Right renal cortex interstitium (tissue), 3 donors: ENCODE measurements at regions not wholly inside any gene's neighbourhood (a gene's known extent, or its start where the extent isn't known, plus 50 kb on each side); places are given as distances from the start of the nearest gene placed in this dataset.

Experiments
- DNase-seq, 3 donors: peaks; one replicate each; pipeline ENCODE4 v3.0.0-alpha.2; 2013; ENCODE audit warnings: low read depth in 3 of 3, low spot score in 2 of 3

GRCh38 chr5:52388349-52388748 is 399.4 kb upstream of the ITGA1 start:
- DNase-seq: no peak

DNA sequence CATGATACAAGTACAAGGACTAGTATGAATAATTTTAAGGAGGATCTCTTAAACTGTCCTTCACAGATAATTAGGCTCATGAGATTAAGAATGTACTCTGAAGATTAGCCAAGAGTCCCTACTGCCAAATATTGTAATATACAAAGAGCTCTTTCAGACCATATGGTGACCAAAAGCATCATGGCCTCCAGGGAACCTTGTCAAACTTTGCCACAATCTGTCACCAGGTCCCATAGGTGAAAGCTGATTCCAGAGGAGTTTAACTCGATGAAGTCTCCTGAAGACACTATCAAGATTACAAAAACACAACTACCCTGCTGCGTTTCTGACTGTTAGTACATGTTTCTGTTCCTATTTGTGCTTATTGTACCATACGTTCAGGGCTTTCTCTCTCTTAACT is 395.4 kb upstream of the ITGA1 start:
- DNase-seq: no peak

GRCh38 chr5:52409835-52410234 is 377.9 kb upstream of the ITGA1 start:
- DNase-seq: no peak

DNA sequence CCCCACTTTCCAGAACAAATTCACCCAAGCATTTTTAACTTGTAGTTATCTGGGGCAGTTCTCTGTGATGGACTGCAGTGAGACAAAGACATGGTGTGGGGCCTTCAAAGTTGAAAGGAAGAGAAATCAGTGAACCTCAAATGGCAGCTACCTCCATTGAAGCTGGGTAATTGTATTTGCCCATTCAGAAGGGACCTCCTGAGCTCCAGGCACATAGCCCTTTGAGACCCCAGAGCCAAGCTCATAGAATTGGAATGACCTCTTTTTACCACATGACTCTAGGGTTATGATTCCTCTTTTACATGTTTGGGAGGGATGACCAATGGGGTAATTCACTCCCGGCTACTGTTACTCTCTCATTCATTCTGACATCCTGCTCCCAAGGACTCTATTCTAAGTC is 368.4 kb upstream of the ITGA1 start:
- DNase-seq: no peak

- no peak for DNase-seq
Measured at GRCh38 chr5:52427615-52428014, 360.1 kb upstream of the ITGA1 start.

GRCh38 chr5:52428977-52429489 is 358.7 kb upstream of the ITGA1 start:
- no peak for DNase-seq

DNA sequence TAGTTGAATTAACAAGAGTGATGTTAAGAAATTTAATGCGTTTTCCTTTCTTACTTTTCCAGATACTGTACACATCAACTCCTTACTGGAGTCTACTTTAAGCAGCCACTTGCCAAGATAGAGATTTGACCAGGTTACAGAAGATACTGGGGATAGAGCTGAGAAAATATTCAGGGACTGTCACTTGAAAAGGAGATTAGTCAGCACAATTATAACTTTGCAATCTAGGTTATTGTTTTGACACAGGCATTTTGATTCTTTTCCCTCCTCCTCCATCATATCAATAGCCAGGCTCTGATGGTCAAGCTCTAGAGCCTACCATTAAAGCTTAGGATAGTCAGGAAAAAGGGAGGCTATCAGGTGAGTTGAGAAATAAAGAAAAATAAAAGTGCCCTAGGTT is 345.9 kb upstream of the ITGA1 start:
- no peak for DNase-seq

DNA sequence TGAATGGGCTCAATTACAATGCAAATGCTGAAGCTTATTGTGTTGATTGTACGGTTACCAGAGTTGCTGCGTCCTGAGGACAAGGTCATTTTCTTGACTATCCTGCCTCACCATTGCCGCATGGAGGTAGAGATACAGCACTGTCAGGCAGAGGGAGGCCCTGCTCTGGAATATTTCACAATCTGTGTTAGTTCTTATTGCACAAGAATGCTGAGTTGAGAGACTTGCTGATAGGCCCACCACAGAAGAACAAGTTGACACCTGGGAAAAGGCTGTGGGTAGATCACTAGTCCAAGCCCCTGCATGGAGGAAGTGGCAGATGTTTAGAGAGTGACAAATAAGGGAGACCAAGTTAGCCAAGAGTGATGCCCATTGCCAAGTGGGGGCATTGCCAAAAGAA is 344.5 kb upstream of the ITGA1 start:
- DNase-seq: no peak

GRCh38 chr5:52448111-52448510 is 339.6 kb upstream of the ITGA1 start:
- DNase-seq: no peak

- no peak for DNase-seq
Measured at GRCh38 chr5:52449516-52449915, 338.2 kb upstream of the ITGA1 start.

GRCh38 chr5:52452098-52452497 is 335.6 kb upstream of the ITGA1 start:
- DNase-seq: no peak

DNA sequence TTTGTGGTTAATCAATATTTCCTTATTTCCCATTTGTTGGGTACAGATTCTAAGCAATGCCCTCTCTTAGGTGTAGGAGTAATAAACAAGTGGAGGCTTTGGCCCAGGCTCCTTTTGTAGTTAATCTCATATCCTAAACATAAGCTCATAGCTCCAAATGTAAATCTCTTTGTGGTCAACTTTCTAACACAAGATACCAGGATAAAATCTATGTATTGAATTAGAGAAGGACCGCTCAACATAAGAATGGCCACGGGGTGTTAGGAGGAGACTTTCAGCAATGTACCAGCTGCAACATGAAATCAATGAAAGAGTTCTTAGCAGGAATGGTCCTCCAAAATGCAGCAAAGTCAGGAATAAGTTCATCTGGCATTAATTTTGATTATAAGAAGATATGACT is 334.5 kb upstream of the ITGA1 start:
- no peak for DNase-seq

DNA sequence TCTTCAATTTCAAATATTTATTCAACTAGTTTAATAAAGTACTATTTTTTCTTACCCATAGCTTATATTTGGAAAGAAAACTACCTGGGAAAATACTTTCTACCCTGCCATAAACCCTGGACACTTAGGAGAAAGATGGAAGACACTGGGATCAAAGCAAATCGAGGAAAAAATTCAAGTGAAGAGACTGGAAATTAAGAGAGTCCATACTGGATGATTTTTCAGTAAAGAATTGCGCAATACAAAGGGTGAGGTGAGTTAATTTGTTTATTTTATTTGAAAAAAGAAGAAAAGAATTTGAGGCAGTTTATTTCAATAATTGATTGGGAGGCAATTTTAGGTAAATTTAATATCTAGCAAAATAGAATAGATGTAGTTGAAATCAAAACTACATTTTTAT is 331.8 kb upstream of the ITGA1 start:
- DNase-seq: no peak

GRCh38 chr5:52457810-52458209 is 329.9 kb upstream of the ITGA1 start:
- DNase-seq: no peak

- no peak for DNase-seq
Measured at GRCh38 chr5:52466113-52466512, 321.6 kb upstream of the ITGA1 start.

DNA sequence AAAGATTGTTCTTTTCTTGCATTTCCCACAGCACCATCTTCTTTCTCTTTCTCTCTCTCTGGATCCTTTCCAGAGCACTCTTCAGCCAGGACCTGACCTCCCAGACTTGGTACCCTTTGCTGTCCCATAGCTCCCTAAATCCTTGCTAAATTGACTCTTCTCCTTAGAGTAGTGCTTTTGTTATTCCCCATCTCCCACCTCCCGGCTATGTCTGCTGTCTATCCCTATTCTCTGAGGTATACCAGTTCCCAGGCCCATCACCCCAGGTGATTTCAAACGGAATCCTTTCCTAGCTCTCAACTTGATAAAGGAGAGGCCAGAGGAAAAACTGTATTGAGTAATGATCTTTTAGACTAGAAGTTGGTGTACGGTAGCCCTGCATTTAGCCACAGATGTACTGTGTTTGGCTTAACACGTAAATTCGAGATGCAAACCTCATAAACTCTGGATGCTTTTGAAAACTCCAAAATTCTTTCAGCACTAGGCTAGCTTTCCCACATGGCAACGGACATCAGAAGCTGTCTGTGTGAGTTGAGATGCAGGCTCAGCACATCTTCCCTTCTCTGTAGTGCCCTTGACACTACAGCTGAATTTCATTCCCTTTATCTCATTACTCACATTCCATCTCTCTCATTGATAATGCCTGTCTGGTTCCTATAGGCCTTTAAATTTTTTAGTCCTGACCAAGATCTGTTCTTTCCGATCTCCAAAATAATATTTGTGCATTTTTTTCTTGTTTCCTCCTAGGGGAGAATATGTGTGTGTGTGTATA is 320.8 kb upstream of the ITGA1 start:
- no peak for DNase-seq

- DNase-seq: no peak
Measured at GRCh38 chr5:52468976-52469375, 318.7 kb upstream of the ITGA1 start.

DNA sequence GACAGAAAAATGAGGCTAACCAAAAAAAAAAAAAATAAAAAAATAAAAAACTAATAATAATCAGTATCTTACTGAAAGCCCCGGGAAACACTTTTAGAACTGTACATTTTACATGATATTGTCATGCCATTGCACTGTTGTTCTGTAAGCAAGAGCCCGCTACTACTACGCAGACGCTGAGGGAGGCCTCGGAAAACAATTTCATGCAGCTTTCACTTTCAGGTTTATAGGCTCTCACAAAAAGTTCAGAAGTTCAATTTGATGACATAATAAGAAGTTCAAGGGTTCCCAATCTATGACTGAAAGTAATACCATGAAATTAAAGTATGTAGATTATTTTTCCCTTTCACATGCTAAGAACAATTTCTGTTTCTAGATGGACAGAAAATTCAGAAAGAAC is 318.3 kb upstream of the ITGA1 start:
- DNase-seq: no peak

DNA sequence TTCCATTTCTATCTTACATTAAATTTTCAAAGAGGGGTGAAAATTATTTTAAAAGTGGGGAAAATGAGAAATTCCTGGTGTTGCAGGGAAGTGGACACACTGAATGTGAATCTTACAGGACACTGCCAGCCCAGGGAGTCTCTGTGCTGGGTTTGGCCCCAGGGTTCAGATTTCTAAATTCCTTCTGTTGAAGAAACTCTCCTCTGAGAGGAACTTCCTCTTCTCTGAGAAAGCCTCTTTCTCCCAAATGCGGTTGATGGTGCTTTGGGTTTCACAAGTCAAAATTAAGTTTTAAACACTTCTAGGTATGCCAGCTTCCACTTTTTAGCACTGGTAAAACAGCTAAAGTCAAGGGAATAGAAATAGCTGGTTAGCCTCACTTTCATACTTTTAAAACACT is 317.9 kb upstream of the ITGA1 start:
- DNase-seq: no peak

DNA sequence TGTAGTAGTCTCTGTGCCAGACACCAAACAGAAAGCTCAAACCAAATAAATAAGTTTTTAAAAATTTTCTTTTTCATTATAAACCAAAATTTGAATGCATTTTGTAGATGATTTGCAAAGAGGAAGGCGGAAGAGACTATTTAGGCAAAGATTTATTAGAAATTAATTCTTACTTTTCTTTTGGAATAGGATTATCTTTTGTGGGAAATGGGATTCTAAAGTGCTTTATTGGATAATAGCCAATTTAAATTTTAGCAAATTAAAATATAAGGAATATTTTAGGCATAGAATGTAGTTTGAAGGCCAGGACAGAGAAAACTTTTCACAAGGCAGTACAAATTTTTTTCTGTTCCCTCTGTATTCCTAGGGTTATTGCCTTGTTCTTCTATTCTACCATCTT is 311.4 kb upstream of the ITGA1 start:
- no peak for DNase-seq

DNA sequence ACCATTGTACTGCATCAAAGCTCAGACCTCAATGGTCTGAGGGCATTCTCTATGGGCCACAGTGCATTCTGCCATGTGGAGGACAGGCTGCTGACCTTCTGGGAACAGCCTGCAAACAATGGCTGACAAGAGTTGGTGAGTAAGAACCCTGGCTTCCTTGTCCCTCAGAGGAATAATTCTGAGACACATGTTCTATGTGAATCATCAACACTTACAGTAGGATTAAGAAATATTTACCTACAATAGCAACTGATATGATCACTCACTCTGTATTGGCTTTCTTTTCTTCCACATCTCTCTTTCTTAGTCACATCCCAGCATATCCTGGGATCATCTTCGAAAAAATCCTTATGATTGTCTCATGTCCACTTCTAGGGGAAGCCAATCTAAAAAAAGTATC is 306.5 kb upstream of the ITGA1 start:
- no peak for DNase-seq

- DNase-seq: no peak
Measured at GRCh38 chr5:52481851-52482250, 305.9 kb upstream of the ITGA1 start.
